ENCODE measurements at regions not wholly inside any gene's neighbourhood (a gene's known extent, or its start where the extent isn't known, plus 50 kb on each side); places are given as distances from the start of the nearest gene placed in this dataset.
"Not testable (repeated sequence)": the region's sequence is repeated elsewhere in the genome, so short reads cannot be mapped to it uniquely, and the experiment has no call there.

- H3K79me2 ChIP-seq (replicated peaks; ENCODE audit: insufficient read depth, low read length) = no peaks in the 10 kb centered on the region
- H3K9me2 ChIP-seq (ENCODE audit: insufficient read depth, low read length) = no peaks in the 10 kb centered on the region
- no peak overlapping the region for H3K27ac ChIP-seq (ENCODE audit: low read length)
- H3F3A ChIP-seq (ENCODE audit: insufficient read depth, low read length, poor library complexity, severe bottlenecking) = no peaks in the 10 kb centered on the region
- H3K27me3 ChIP-seq (ENCODE audit: insufficient read depth, low read depth, low read length) = no peaks in the 10 kb centered on the region
- no peak overlapping the region for H3K4me3 ChIP-seq (ENCODE audit: low read length)
- H2AFZ ChIP-seq (ENCODE audit: low read depth, low read length) = no peak overlapping the region
- no peaks in the 10 kb centered on the region for H3K9me3 ChIP-seq (ENCODE audit: low read length)
- H3K36me3 ChIP-seq (ENCODE audit: insufficient read depth, low read length) = no peaks in the 10 kb centered on the region
- H3K9ac ChIP-seq (ENCODE audit: low read length) = no peak overlapping the region
- TF ChIP-seq RAD21 (conservative IDR thresholded peaks at IDR 0.05) (no peak), MXI1 (conservative IDR thresholded peaks at IDR 0.05; ENCODE audit: poor library complexity, severe bottlenecking) (no peak), CTCF (IDR thresholded peaks at IDR 0.05; ENCODE audit: poor library complexity, severe bottlenecking) (no peak), TAF1 (IDR thresholded peaks at IDR 0.05; ENCODE audit: low read depth) (no peak), REST (IDR thresholded peaks at IDR 0.05; ENCODE audit: borderline replicate concordance) (no peak)
- H4K20me1 ChIP-seq (ENCODE audit: insufficient read depth) = no peaks in the 10 kb centered on the region
- H3K4me2 ChIP-seq (ENCODE audit: low read length) = no peak overlapping the region
Measured at GRCh38 chr2:137912371-137912770, 51.9 kb upstream of the HNMT start.

GRCh38 chr2:137913169-137913568 lies 51.1 kb upstream of the HNMT start:
- no peaks in the 10 kb centered on the region for H3F3A ChIP-seq (ENCODE audit: insufficient read depth, low read length, poor library complexity, severe bottlenecking)
- H3K4me3 ChIP-seq (ENCODE audit: low read length) = no peak overlapping the region
- no peak overlapping the region for H3K4me2 ChIP-seq (ENCODE audit: low read length)
- TF ChIP-seq POLR2AphosphoS5 (IDR thresholded peaks at IDR 0.05) (no peak), SMC3 (conservative IDR thresholded peaks at IDR 0.05; ENCODE audit: poor library complexity) (no peak), MXI1 (conservative IDR thresholded peaks at IDR 0.05; ENCODE audit: poor library complexity, severe bottlenecking) (no peak), EP300 (conservative IDR thresholded peaks at IDR 0.05; ENCODE audit: poor library complexity, severe bottlenecking) (no peak), RAD21 (conservative IDR thresholded peaks at IDR 0.05) (no peak), CTCF (IDR thresholded peaks at IDR 0.05; ENCODE audit: poor library complexity, severe bottlenecking) (no peak), REST (IDR thresholded peaks at IDR 0.05; ENCODE audit: borderline replicate concordance) (no peak), TAF1 (IDR thresholded peaks at IDR 0.05; ENCODE audit: low read depth) (no peak), EZH2 (IDR thresholded peaks at IDR 0.05; ENCODE audit: borderline replicate concordance, insufficient read depth, low read length, poor library complexity, severe bottlenecking) (no peak)
- H3K36me3 ChIP-seq (ENCODE audit: insufficient read depth, low read length) = no peaks in the 10 kb centered on the region
- H3K79me2 ChIP-seq (replicated peaks; ENCODE audit: insufficient read depth, low read length) = no peaks in the 10 kb centered on the region
- no peak overlapping the region for H3K27ac ChIP-seq (ENCODE audit: low read length)
- no peak overlapping the region for H2AFZ ChIP-seq (ENCODE audit: low read depth, low read length)
- H3K9me2 ChIP-seq (ENCODE audit: insufficient read depth, low read length) = no peaks in the 10 kb centered on the region
- no peaks in the 10 kb centered on the region for H4K20me1 ChIP-seq (ENCODE audit: insufficient read depth)
- H3K9ac ChIP-seq (ENCODE audit: low read length) = no peak overlapping the region
- H3K27me3 ChIP-seq (ENCODE audit: insufficient read depth, low read depth, low read length) = no peaks in the 10 kb centered on the region
- H3K9me3 ChIP-seq (ENCODE audit: low read length) = no peaks in the 10 kb centered on the region

GRCh38 chr2:137913648-137914047 lies 50.6 kb upstream of the HNMT start:
- not testable (repeated sequence) for H3K9me2 ChIP-seq (ENCODE audit: insufficient read depth, low read length); H3F3A ChIP-seq (ENCODE audit: insufficient read depth, low read length, poor library complexity, severe bottlenecking); H3K36me3 ChIP-seq (ENCODE audit: insufficient read depth, low read length); H3K9ac ChIP-seq (ENCODE audit: low read length); H2AFZ ChIP-seq (ENCODE audit: low read depth, low read length); H3K79me2 ChIP-seq (replicated peaks; ENCODE audit: insufficient read depth, low read length); H3K9me3 ChIP-seq (ENCODE audit: low read length); H3K4me2 ChIP-seq (ENCODE audit: low read length); H3K27ac ChIP-seq (ENCODE audit: low read length); H4K20me1 ChIP-seq (ENCODE audit: insufficient read depth); H3K27me3 ChIP-seq (ENCODE audit: insufficient read depth, low read depth, low read length); H3K4me3 ChIP-seq (ENCODE audit: low read length)
